Esophagus squamous epithelium (tissue), 4 donors: ENCODE measurements at regions not wholly inside any gene's neighbourhood (a gene's known extent, or its start where the extent isn't known, plus 50 kb on each side); places are given as distances from the start of the nearest gene placed in this dataset.

Experiments
- POLR2A ChIP-seq, 4 donors: fragments of 450-650 bp; IDR thresholded peaks; one replicate each; pipeline ENCODE4 v1.6.1; 2017; ENCODE audit warnings: antibody characterized with exemption in 4 of 4, mild to moderate bottlenecking in 4 of 4, moderate library complexity in 3 of 4
- TF ChIP-seq, protein P1 (sequence below), 6 experiments: fragments of 450-650 bp in 4 of 6; fragments of 200-600 bp in 2 of 6; sonication (generic) in 2 of 6; IDR thresholded peaks; one replicate each; pipeline ENCODE4 v1.5.1; 2016 to 2019; ENCODE audit warnings: antibody characterized with exemption in 6 of 6, mild to moderate bottlenecking in 4 of 6, moderate library complexity in 4 of 6

DNA sequence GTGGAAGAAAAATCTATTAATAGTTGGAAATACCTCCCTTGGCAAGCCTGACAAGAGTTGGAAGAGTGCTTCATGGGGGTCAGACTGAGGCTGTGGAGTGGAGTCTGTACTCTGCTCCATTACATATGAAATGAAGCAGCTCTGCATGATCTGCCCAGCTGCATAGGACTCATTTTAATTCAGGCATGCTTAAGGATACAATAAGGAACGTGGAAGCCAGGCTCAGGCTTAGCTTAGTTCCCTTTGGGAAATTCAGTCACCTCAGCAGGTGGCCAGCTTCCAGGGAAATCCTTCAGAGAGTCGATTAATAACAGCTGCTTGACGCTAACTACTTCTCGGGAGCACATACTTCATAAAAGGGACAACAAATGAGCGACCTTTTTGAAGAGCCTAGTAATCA lies 1672.9 kb upstream of the WWC1 start:
- TF ChIP-seq, protein P1, sequence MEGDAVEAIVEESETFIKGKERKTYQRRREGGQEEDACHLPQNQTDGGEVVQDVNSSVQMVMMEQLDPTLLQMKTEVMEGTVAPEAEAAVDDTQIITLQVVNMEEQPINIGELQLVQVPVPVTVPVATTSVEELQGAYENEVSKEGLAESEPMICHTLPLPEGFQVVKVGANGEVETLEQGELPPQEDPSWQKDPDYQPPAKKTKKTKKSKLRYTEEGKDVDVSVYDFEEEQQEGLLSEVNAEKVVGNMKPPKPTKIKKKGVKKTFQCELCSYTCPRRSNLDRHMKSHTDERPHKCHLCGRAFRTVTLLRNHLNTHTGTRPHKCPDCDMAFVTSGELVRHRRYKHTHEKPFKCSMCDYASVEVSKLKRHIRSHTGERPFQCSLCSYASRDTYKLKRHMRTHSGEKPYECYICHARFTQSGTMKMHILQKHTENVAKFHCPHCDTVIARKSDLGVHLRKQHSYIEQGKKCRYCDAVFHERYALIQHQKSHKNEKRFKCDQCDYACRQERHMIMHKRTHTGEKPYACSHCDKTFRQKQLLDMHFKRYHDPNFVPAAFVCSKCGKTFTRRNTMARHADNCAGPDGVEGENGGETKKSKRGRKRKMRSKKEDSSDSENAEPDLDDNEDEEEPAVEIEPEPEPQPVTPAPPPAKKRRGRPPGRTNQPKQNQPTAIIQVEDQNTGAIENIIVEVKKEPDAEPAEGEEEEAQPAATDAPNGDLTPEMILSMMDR (IDR thresholded peaks at IDR 0.05), result no peak
- TF ChIP-seq POLR2A (IDR thresholded peaks at IDR 0.05), result no peak
